ENCODE measurements at regions not wholly inside any gene's neighbourhood (a gene's known extent, or its start where the extent isn't known, plus 50 kb on each side); places are given as distances from the start of the nearest gene placed in this dataset.
"Not testable (repeated sequence)": the region's sequence is repeated elsewhere in the genome, so short reads cannot be mapped to it uniquely, and the experiment has no call there.

- in situ Hi-C loops (cut with HindIII; ENCODE audit: low sequenced_read_pairs), result no loop called here
- TF ChIP-seq CTCF (IDR thresholded peaks at IDR 0.05; ENCODE audit: low read depth, low read length, missing control alignments), result no peak
- no peak overlapping the region for H3K4me3 ChIP-seq (ENCODE audit: low read depth, low read length)
- no peak for DNase-seq (ENCODE audit: low read depth)
Measured at GRCh38 chr2:116167107-116167506, 1647.4 kb upstream of the DDX18 start.

- no peak overlapping the region for H3K4me3 ChIP-seq (ENCODE audit: low read depth, low read length)
- TF ChIP-seq CTCF (IDR thresholded peaks at IDR 0.05; ENCODE audit: low read depth, low read length, missing control alignments), result no peak
- in situ Hi-C loops (cut with HindIII; ENCODE audit: low sequenced_read_pairs), result no loop called here
- DNase-seq (ENCODE audit: low read depth), result no peak
Measured at GRCh38 chr2:116180072-116180471, 1634.4 kb upstream of the DDX18 start.

GRCh38 chr2:116190684-116191083 is 1623.8 kb upstream of the DDX18 start:
- in situ Hi-C loops (cut with HindIII; ENCODE audit: low sequenced_read_pairs); H3K4me3 ChIP-seq (ENCODE audit: low read depth, low read length); DNase-seq (ENCODE audit: low read depth): not testable (repeated sequence)

GRCh38 chr2:116200086-116200485 is 1614.4 kb upstream of the DDX18 start:
- TF ChIP-seq CTCF (IDR thresholded peaks at IDR 0.05; ENCODE audit: low read depth, low read length, missing control alignments), result no peak
- H3K4me3 ChIP-seq (ENCODE audit: low read depth, low read length), result no peak overlapping the region
- no peak for DNase-seq (ENCODE audit: low read depth)
- in situ Hi-C loops (cut with HindIII; ENCODE audit: low sequenced_read_pairs), result no loop called here

- H3K4me3 ChIP-seq (ENCODE audit: low read depth, low read length), result no peak overlapping the region
- no peak for DNase-seq (ENCODE audit: low read depth)
- in situ Hi-C loops (cut with HindIII; ENCODE audit: low sequenced_read_pairs), result no loop called here
- no peak for TF ChIP-seq CTCF (IDR thresholded peaks at IDR 0.05; ENCODE audit: low read depth, low read length, missing control alignments)
Measured at GRCh38 chr2:116211719-116212118, 1602.8 kb upstream of the DDX18 start.

- TF ChIP-seq CTCF (IDR thresholded peaks at IDR 0.05; ENCODE audit: low read depth, low read length, missing control alignments), result no peak
- no peak for DNase-seq (ENCODE audit: low read depth)
- in situ Hi-C loops (cut with HindIII; ENCODE audit: low sequenced_read_pairs), result no loop called here
- no peak overlapping the region for H3K4me3 ChIP-seq (ENCODE audit: low read depth, low read length)
Measured at GRCh38 chr2:116222793-116223192, 1591.7 kb upstream of the DDX18 start.

- H3K4me3 ChIP-seq (ENCODE audit: low read depth, low read length), result no peak overlapping the region
- TF ChIP-seq CTCF (IDR thresholded peaks at IDR 0.05; ENCODE audit: low read depth, low read length, missing control alignments), result no peak
- in situ Hi-C loops (cut with HindIII; ENCODE audit: low sequenced_read_pairs), result no loop called here
- no peak for DNase-seq (ENCODE audit: low read depth)
Measured at GRCh38 chr2:116223912-116224311, 1590.6 kb upstream of the DDX18 start.

All from astrocyte of the cerebellum (primary cell).